Right lobe of liver (tissue), 6 donors: ENCODE measurements at regions not wholly inside any gene's neighbourhood (a gene's known extent, or its start where the extent isn't known, plus 50 kb on each side); places are given as distances from the start of the nearest gene placed in this dataset.

Experiments used
- ATAC-seq, 4 donors: fragments of 200-7000 bp; cut with Tn5 transposase; one replicate each; pipeline ENCODE4 v1.9.1; 2020; ENCODE audit warnings: mild to moderate bottlenecking in 4 of 4, moderate library complexity in 4 of 4
- DNase-seq, 3 donors: peaks; one replicate each; pipeline ENCODE4 v3.0.0-alpha.2; 2020
- H3K27ac ChIP-seq, 3 donors: fragments of 200-600 bp; one replicate each; pipeline ENCODE4 v1.8.0; 2022
- H3K27me3 ChIP-seq, 2 donors: fragments of 200-600 bp; one replicate each; pipeline ENCODE4 v1.8.0; 2022
- H3K36me3 ChIP-seq, 4 donors: fragments of 200-600 bp; sonication (generic) in 1 of 4; one replicate each; pipeline versions ENCODE4 v1.5.1 to v1.8.0; 2017 to 2022; ENCODE audit warnings: control low read depth in 1 of 4
- H3K4me1 ChIP-seq, 4 donors: fragments of 200-600 bp; sonication (generic) in 1 of 4; one replicate each; pipeline versions ENCODE4 v1.5.1 to v1.8.0; 2017 to 2022; ENCODE audit warnings: control low read depth in 1 of 4
- H3K4me3 ChIP-seq, 3 donors: fragments of 200-600 bp; one replicate each; pipeline ENCODE4 v1.8.0; 2022
- H3K9me3 ChIP-seq, 4 donors: fragments of 200-600 bp; sonication (generic) in 1 of 4; one replicate each; pipeline versions ENCODE4 v1.5.1 to v1.8.0; 2017 to 2022; ENCODE audit warnings: control low read depth in 1 of 4
- POLR2A ChIP-seq: fragments of 450-650 bp; IDR thresholded peaks from one replicate; pipeline ENCODE4 v1.6.1; 2017; ENCODE audit warnings: antibody characterized with exemption, mild to moderate bottlenecking
- WGBS: methylation state at CpG from one replicate; pipeline ENCODE4 v1.1.6; 2018; ENCODE audit warnings: low coverage, low lambda C conversion rate; ENCODE audit not compliant: insufficient coverage; ENCODE audit errors: missing lambda C conversion rate; 5-methylcytosine and 5-hydroxymethylcytosine counted together
- intact Hi-C, 2 donors: fragments of 100-400 bp; cut with DNase I; formaldehyde crosslinking; loops; one replicate each; pipeline versions ENCODE4 v1.11.2 to v1.14.1; 2022
- TF ChIP-seq, protein P1 (sequence below), 4 donors: fragments of 200-600 bp in 3 of 4; fragments of 450-650 bp in 1 of 4; IDR thresholded peaks; one replicate each; pipeline versions ENCODE4 v1.5.1 to v1.8.0; 2016 to 2022; ENCODE audit warnings: antibody characterized with exemption in 4 of 4, mild to moderate bottlenecking in 2 of 4
- donor health status: DM: no; HTN: yes; CAD: no.
- donor health status: DM: no; HTN: no; CAD: no.
- donor health status: DM: no; HTN: no; CAD: no.
- donor health status: DM: no; HTN: yes; CAD: no.
- donor health status: DM: no; HTN: yes; CAD: no.

DNA sequence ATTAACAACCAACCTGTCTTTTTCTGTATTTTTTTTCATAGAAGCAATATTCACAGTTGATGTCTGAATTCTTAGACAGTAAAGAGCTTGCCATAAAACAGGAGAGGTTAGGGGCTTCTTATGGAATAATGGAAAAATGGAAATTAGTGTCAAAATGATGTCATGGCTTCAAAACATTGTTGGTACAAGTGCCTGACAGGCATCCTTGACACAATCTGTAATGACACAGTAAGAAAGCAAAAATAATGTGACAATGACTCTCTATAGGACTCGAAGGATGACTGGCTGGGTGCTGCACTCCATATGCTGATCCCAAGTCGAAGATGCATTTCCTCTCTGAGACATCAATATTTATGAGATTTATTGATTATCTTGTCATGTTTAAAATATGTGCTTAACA is 205.3 kb upstream of the DACH1 start:
- intact Hi-C loops, result no loop called here
- H3K9me3 ChIP-seq, result no peaks in the 10 kb centered on the region
- WGBS, result 48% methylated on average over 2 of the region's 2 CpGs
- no peak for TF ChIP-seq POLR2A
- TF ChIP-seq, protein P1, sequence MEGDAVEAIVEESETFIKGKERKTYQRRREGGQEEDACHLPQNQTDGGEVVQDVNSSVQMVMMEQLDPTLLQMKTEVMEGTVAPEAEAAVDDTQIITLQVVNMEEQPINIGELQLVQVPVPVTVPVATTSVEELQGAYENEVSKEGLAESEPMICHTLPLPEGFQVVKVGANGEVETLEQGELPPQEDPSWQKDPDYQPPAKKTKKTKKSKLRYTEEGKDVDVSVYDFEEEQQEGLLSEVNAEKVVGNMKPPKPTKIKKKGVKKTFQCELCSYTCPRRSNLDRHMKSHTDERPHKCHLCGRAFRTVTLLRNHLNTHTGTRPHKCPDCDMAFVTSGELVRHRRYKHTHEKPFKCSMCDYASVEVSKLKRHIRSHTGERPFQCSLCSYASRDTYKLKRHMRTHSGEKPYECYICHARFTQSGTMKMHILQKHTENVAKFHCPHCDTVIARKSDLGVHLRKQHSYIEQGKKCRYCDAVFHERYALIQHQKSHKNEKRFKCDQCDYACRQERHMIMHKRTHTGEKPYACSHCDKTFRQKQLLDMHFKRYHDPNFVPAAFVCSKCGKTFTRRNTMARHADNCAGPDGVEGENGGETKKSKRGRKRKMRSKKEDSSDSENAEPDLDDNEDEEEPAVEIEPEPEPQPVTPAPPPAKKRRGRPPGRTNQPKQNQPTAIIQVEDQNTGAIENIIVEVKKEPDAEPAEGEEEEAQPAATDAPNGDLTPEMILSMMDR (IDR thresholded peaks at IDR 0.05), result no peak
- H3K27ac ChIP-seq, result no peak overlapping the region
- no peaks in the 10 kb centered on the region for H3K4me1 ChIP-seq
- H3K36me3 ChIP-seq, result no peaks in the 10 kb centered on the region
- H3K4me3 ChIP-seq, result no peak overlapping the region
- H3K27me3 ChIP-seq, result no peaks in the 10 kb centered on the region
- no peak for DNase-seq
- no peak for ATAC-seq

DNA sequence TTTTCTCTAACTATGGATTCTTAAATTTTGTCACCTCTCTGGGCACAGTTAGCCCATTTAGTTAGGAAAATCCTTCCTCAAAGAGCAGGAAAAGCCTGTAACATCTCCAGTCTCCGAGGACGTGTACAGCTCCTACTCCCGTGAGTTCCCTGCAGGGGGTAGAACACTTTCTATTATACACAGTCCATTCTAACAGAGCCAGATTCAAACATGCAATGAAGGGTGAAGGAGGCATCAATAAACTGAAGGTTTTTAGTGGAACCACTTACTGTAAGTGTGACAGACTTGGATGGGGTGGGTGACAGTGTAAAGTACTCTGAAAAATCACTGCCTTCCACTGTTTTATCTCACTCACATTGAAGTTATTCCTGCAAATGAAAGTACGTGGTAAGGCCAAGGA is 204.7 kb upstream of the DACH1 start:
- DNase-seq (no peak), ATAC-seq (no peak)
- intact Hi-C loops, result no loop called here
- H3K27me3 ChIP-seq, result no peaks in the 10 kb centered on the region
- no peak for TF ChIP-seq POLR2A
- TF ChIP-seq, protein P1 (IDR thresholded peaks at IDR 0.05), result no peak
- no peak overlapping the region for H3K27ac ChIP-seq
- H3K4me3 ChIP-seq, result no peak overlapping the region
- H3K9me3 ChIP-seq, result no peaks in the 10 kb centered on the region
- no peaks in the 10 kb centered on the region for H3K36me3 ChIP-seq
- WGBS, result 42% methylated on average over 4 of the region's 4 CpGs
- H3K4me1 ChIP-seq, result no peaks in the 10 kb centered on the region

DNA sequence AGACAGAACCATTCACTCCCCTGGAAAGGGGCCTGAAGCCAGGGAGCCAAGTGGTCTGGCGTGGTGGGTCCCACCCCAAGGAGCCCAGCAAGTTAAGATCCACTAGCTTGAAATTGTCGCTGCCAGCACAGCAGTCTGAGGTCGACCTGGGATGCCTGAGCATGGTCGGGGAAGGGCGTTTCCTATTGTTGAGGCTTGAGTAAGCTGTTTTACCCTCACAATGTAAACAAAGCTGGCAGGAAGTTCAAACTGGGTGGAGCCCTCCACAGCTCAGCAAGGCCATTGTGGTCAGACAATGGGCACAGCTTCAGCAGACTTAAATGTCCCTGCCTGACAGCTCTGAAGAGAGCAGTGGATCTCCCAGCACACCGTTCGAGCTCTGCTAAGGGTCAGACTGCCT is 195.6 kb upstream of the DACH1 start:
- H3K36me3 ChIP-seq, result no peaks in the 10 kb centered on the region
- no peaks in the 10 kb centered on the region for H3K9me3 ChIP-seq
- TF ChIP-seq POLR2A, result no peak
- TF ChIP-seq, protein P1 (IDR thresholded peaks at IDR 0.05), result no peak
- ATAC-seq (no peak), DNase-seq (no peak)
- H3K4me1 ChIP-seq, result no peaks in the 10 kb centered on the region
- no peak overlapping the region for H3K27ac ChIP-seq
- 60% methylated on average over 2 of the region's 7 CpGs for WGBS
- intact Hi-C loops, result no loop called here
- H3K27me3 ChIP-seq, result no peaks in the 10 kb centered on the region
- H3K4me3 ChIP-seq, result no peak overlapping the region

DNA sequence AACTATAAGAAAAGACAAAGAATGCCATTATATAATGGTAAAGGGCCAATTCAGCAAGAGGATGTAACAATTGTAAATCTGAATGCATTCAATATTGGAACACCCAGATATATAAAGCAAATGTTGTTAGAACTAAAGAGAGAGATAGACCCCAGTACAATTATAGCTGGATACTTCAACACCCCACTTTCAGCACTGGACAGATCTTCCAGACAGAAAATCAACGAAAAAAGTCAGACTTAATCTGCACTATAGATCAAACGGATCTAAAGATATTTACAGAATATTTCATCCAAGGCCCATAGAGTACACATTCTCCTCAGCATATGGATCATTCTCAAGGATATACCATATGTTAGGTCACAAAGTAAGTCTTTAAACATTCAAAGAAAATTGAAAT is 194.6 kb upstream of the DACH1 start:
- TF ChIP-seq, protein P1 (IDR thresholded peaks at IDR 0.05), result no peak
- TF ChIP-seq POLR2A, result no peak
- intact Hi-C loops, result no loop called here
- Histone ChIP-seq H3K4me1 (no peaks in the 10 kb centered on the region), H3K36me3 (no peaks in the 10 kb centered on the region), H3K9me3 (no peaks in the 10 kb centered on the region), H3K4me3 (no peak overlapping the region), H3K27me3 (no peaks in the 10 kb centered on the region), H3K27ac (no peak overlapping the region)
- DNase-seq (no peak), ATAC-seq (no peak)
- WGBS, result 52% methylated on average over 2 of the region's 2 CpGs

DNA sequence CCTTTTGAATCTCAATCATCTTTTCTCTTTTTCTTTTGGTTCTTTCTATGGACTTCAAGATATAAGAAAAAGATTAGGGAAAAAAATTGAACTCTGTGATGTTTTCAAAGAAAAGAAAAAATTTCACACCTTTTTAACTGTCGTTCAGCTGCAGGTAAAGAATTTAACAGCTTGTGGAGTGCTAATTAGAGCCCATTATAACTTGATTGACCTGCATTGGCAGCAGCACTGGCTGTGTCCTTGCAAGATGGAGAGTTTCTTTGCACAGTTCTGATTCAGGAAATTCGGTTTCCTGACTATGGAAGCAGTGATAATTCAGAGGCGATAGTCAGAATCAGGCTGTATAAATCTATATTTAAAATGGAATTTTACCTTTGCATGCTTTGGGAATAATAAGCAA is 183.2 kb upstream of the DACH1 start:
- TF ChIP-seq, protein P1 (IDR thresholded peaks at IDR 0.05), result no peak
- TF ChIP-seq POLR2A, result no peak
- Histone ChIP-seq H3K4me1 (no peaks in the 10 kb centered on the region), H3K9me3 (no peaks in the 10 kb centered on the region), H3K27ac (no peak overlapping the region), H3K4me3 (no peak overlapping the region), H3K36me3 (no peaks in the 10 kb centered on the region), H3K27me3 (no peaks in the 10 kb centered on the region)
- 29% methylated on average over 3 of the region's 3 CpGs for WGBS
- DNase-seq (no peak), ATAC-seq (no peak)
- intact Hi-C loops, result no loop called here
